VCaP (cell line): ENCODE measurements at regions not wholly inside any gene's neighbourhood (a gene's known extent, or its start where the extent isn't known, plus 50 kb on each side); places are given as distances from the start of the nearest gene placed in this dataset.
"Not testable (repeated sequence)": the region's sequence is repeated elsewhere in the genome, so short reads cannot be mapped to it uniquely, and the experiment has no call there.

Experiments
- H3K27ac ChIP-seq: fragments of 450-650 bp; 2 replicates; pipeline ENCODE4 v1.5.1; 2017
- CTCF ChIP-seq: fragments of 450-650 bp; conservative IDR thresholded peaks from 2 replicates; pipeline ENCODE4 v1.5.1; 2017; ENCODE audit warnings: mild to moderate bottlenecking, moderate library complexity

GRCh38 chr3:159250961-159251360, 449.1 kb downstream of the MFSD1 start:
- H3K27ac ChIP-seq, result no peak overlapping the region
- no peak for TF ChIP-seq CTCF

GRCh38 chr3:159252274-159252673, 450.4 kb downstream of the MFSD1 start:
- no peak for TF ChIP-seq CTCF
- no peak overlapping the region for H3K27ac ChIP-seq

- H3K27ac ChIP-seq, result no peak overlapping the region
- TF ChIP-seq CTCF, result peak; percentile 77
These were observed 451.0 kb downstream of the MFSD1 start for GRCh38 chr3:159252772-159253384.

GRCh38 chr3:159253860-159254259, 452.0 kb downstream of the MFSD1 start:
- H3K27ac ChIP-seq, result no peak overlapping the region
- no peak for TF ChIP-seq CTCF

- no peak overlapping the region for H3K27ac ChIP-seq
- no peak for TF ChIP-seq CTCF
These were observed 456.1 kb downstream of the MFSD1 start for GRCh38 chr3:159257954-159258353.

- no peak overlapping the region for H3K27ac ChIP-seq
- no peak for TF ChIP-seq CTCF
These were observed 457.1 kb downstream of the MFSD1 start for GRCh38 chr3:159258934-159259333.

GRCh38 chr3:159260049-159260662, 458.3 kb downstream of the MFSD1 start:
- TF ChIP-seq CTCF, result peak; percentile 77
- no peak overlapping the region for H3K27ac ChIP-seq

GRCh38 chr3:159261333-159261732, 459.5 kb downstream of the MFSD1 start:
- not testable (repeated sequence) for H3K27ac ChIP-seq
